Activated naive CD4-positive, alpha-beta T cell treated with anti-CD3 and anti-CD28 coated beads for 36 hours (primary cell): ENCODE measurements at regions not wholly inside any gene's neighbourhood (a gene's known extent, or its start where the extent isn't known, plus 50 kb on each side); places are given as distances from the start of the nearest gene placed in this dataset.
A peak's percentile ranks its signal among the peaks of the same experiment; 100 is the strongest.

Experiments used
- CTCF ChIA-PET: fragments of 350-600 bp; sonication (Branson Sonifier 250); formaldehyde crosslinking; loops from one replicate; lab custom pipeline; 2021; ENCODE audit warnings: antibody characterized with exemption; lab: Charles Lee
- DNase-seq: peaks from one replicate; pipeline ENCODE4 v3.0.0-alpha.2; 2020
- H3K27ac Mint-ChIP-seq: one replicate; pipeline ENCODE4 v1.8.0; 2021; ENCODE audit warnings: mild to moderate bottlenecking, mixed read lengths
- H3K27me3 Mint-ChIP-seq: one replicate; pipeline ENCODE4 v1.8.0; 2021; ENCODE audit warnings: low read depth, mixed read lengths
- H3K36me3 Mint-ChIP-seq: one replicate; pipeline ENCODE4 v1.8.0; 2021; ENCODE audit warnings: low read depth, mixed read lengths
- H3K4me1 Mint-ChIP-seq: one replicate; pipeline ENCODE4 v1.8.0; 2021; ENCODE audit warnings: low read depth, mixed read lengths
- H3K4me3 Mint-ChIP-seq: one replicate; pipeline ENCODE4 v1.8.0; 2021; ENCODE audit warnings: mild to moderate bottlenecking, moderate library complexity, mixed read lengths
- H3K9me3 Mint-ChIP-seq: one replicate; pipeline ENCODE4 v1.8.0; 2021; ENCODE audit warnings: mixed read lengths
- intact Hi-C: fragments of 100-400 bp; cut with micrococcal nuclease; formaldehyde crosslinking; loops from one replicate; pipeline ENCODE4 v1.15.1; 2023

- no peaks in the 10 kb centered on the region for H3K27me3 Mint-ChIP-seq
- intact Hi-C loops: no loop called here
- no peak overlapping the region for H3K4me3 Mint-ChIP-seq
- no peaks in the 10 kb centered on the region for H3K9me3 Mint-ChIP-seq
- H3K4me1 Mint-ChIP-seq: peaks cover 2% of the 10 kb centered on the region
- H3K36me3 Mint-ChIP-seq: no peaks in the 10 kb centered on the region
- CTCF ChIA-PET: interaction anchor here (0.6 to 1.9 kb wide), 12 partner anchors 9 to 98 kb away, joined by 3 to 6 read pairs (median 3); no protein-coding TSS in a partner anchor
- H3K27ac Mint-ChIP-seq: no peak overlapping the region
- peak; percentile 68 for DNase-seq
These were observed 184.8 kb upstream of the CIBAR2 start for GRCh38 chr16:85296859-85297660.

- H3K9me3 Mint-ChIP-seq: no peaks in the 10 kb centered on the region
- no peak overlapping the region for H3K27ac Mint-ChIP-seq
- no peaks in the 10 kb centered on the region for H3K36me3 Mint-ChIP-seq
- intact Hi-C loops: no loop called here
- CTCF ChIA-PET: interaction anchor here (0.8 to 1.9 kb wide), 11 partner anchors 8 to 99 kb away, joined by 3 to 6 read pairs (median 3); no protein-coding TSS in a partner anchor
- peaks cover 2% of the 10 kb centered on the region for H3K4me1 Mint-ChIP-seq
- no peaks in the 10 kb centered on the region for H3K27me3 Mint-ChIP-seq
- H3K4me3 Mint-ChIP-seq: no peak overlapping the region
- no peak for DNase-seq
These were observed 185.6 kb upstream of the CIBAR2 start for GRCh38 chr16:85297881-85298280.

- intact Hi-C loops: loop anchor here (5.0 kb wide), 1 partner anchor 72 kb away; no protein-coding TSS in a partner anchor
- Mint-ChIP-seq H3K36me3 (no peaks in the 10 kb centered on the region), H3K4me3 (no peak overlapping the region), H3K9me3 (no peaks in the 10 kb centered on the region), H3K27me3 (no peaks in the 10 kb centered on the region), H3K4me1 (peaks cover 16% of the 10 kb centered on the region), H3K27ac (no peak overlapping the region)
- CTCF ChIA-PET: interaction anchor here (0.7 to 0.9 kb wide), 2 partner anchors 48 to 606 kb away, joined by 3 read pairs; no protein-coding TSS in a partner anchor
- DNase-seq: no peak
These were observed 188.2 kb upstream of the CIBAR2 start for GRCh38 chr16:85300406-85300968.

- Mint-ChIP-seq H3K36me3 (no peaks in the 10 kb centered on the region), H3K27ac (no peak overlapping the region), H3K4me3 (no peak overlapping the region), H3K27me3 (no peaks in the 10 kb centered on the region), H3K4me1 (peaks cover 24% of the 10 kb centered on the region), H3K9me3 (no peaks in the 10 kb centered on the region)
- CTCF ChIA-PET: interaction anchor here (0.7 to 1.2 kb wide), 2 partner anchors 35 to 43 kb away, joined by 3 read pairs; no protein-coding TSS in a partner anchor
- intact Hi-C loops: loop anchor here (5.0 kb wide), 1 partner anchor 71 kb away; no protein-coding TSS in a partner anchor
- no peak for DNase-seq
These were observed 189.0 kb upstream of the CIBAR2 start for GRCh38 chr16:85301231-85301630.

GRCh38 chr16:85302018-85302847 is 190.0 kb upstream of the CIBAR2 start:
- Mint-ChIP-seq H3K27ac (no peak overlapping the region), H3K9me3 (no peaks in the 10 kb centered on the region), H3K4me3 (no peak overlapping the region), H3K27me3 (no peaks in the 10 kb centered on the region), H3K36me3 (no peaks in the 10 kb centered on the region), H3K4me1 (peaks cover 31% of the 10 kb centered on the region)
- CTCF ChIA-PET: interaction anchor here (0.7 to 1.2 kb wide), 2 partner anchors 34 to 44 kb away, joined by 3 read pairs; no protein-coding TSS in a partner anchor
- DNase-seq: no peak
- intact Hi-C loops: loop anchor here (2.0 to 5.0 kb wide), 3 partner anchors 70 to 127 kb away; no protein-coding TSS in a partner anchor

- no peaks in the 10 kb centered on the region for H3K27me3 Mint-ChIP-seq
- CTCF ChIA-PET: no interaction called here
- DNase-seq: no peak
- intact Hi-C loops: loop anchor here (1.0 to 5.0 kb wide), 4 partner anchors 27 to 126 kb away; no protein-coding TSS in a partner anchor
- H3K9me3 Mint-ChIP-seq: no peaks in the 10 kb centered on the region
- H3K36me3 Mint-ChIP-seq: no peaks in the 10 kb centered on the region
- H3K4me3 Mint-ChIP-seq: no peak overlapping the region
- no peak overlapping the region for H3K27ac Mint-ChIP-seq
- peaks cover 38% of the 10 kb centered on the region for H3K4me1 Mint-ChIP-seq
These were observed 190.6 kb upstream of the CIBAR2 start for GRCh38 chr16:85302848-85303353.

GRCh38 chr16:85303354-85303883 is 191.1 kb upstream of the CIBAR2 start:
- Mint-ChIP-seq H3K27me3 (no peaks in the 10 kb centered on the region), H3K9me3 (no peaks in the 10 kb centered on the region)

GRCh38 chr16:85304337-85304736 is 192.1 kb upstream of the CIBAR2 start:
- intact Hi-C loops: loop anchor here (5.0 kb wide), 1 partner anchor 68 kb away; no protein-coding TSS in a partner anchor
- no peaks in the 10 kb centered on the region for H3K36me3 Mint-ChIP-seq
- peaks cover 51% of the 10 kb centered on the region for H3K4me1 Mint-ChIP-seq
- H3K9me3 Mint-ChIP-seq: no peaks in the 10 kb centered on the region
- H3K27ac Mint-ChIP-seq: no peak overlapping the region
- peak overlapping the region; percentile 71 for H3K4me3 Mint-ChIP-seq
- H3K27me3 Mint-ChIP-seq: no peaks in the 10 kb centered on the region
- DNase-seq: no peak
- CTCF ChIA-PET: interaction anchor here (0.5 to 3.8 kb wide), 11 partner anchors 9 to 801 kb away, joined by 3 to 17 read pairs (median 3); no protein-coding TSS in a partner anchor

More at GRCh38 chr16:85303354-85303883, 191.1 kb upstream of the CIBAR2 start:
- Mint-ChIP-seq H3K4me3 (peak overlapping the region; percentile 71), H3K27ac (no peak overlapping the region), H3K36me3 (no peaks in the 10 kb centered on the region), H3K4me1 (peaks cover 43% of the 10 kb centered on the region)
- DNase-seq: peak; percentile 88
- CTCF ChIA-PET: interaction anchor here (1.5 to 3.8 kb wide), 3 partner anchors 27 to 188 kb away, joined by 5 to 17 read pairs (median 7); no protein-coding TSS in a partner anchor
- intact Hi-C loops: loop anchor here (1.0 to 5.0 kb wide), 4 partner anchors 27 to 125 kb away; no protein-coding TSS in a partner anchor

- H3K9me3 Mint-ChIP-seq: no peaks in the 10 kb centered on the region
- DNase-seq: peak; percentile 98
- H3K4me1 Mint-ChIP-seq: peaks cover 66% of the 10 kb centered on the region
- H3K27me3 Mint-ChIP-seq: no peaks in the 10 kb centered on the region
- peak overlapping the region; percentile 42 for H3K4me3 Mint-ChIP-seq
- CTCF ChIA-PET: interaction anchor here (0.6 to 3.8 kb wide), 7 partner anchors 9 to 191 kb away, joined by 3 to 17 read pairs (median 3); no protein-coding TSS in a partner anchor
- H3K36me3 Mint-ChIP-seq: no peaks in the 10 kb centered on the region
- peak overlapping the region; percentile 78 for H3K27ac Mint-ChIP-seq
- intact Hi-C loops: loop anchor here (1.0 to 5.0 kb wide), 4 partner anchors 249 to 591 kb away; partner anchors contain the start of gene IRF8
These were observed 194.0 kb upstream of the CIBAR2 start for GRCh38 chr16:85306071-85306792.

- Mint-ChIP-seq H3K36me3 (no peaks in the 10 kb centered on the region), H3K27ac (peak overlapping the region; percentile 78), H3K4me3 (no peak overlapping the region), H3K27me3 (no peaks in the 10 kb centered on the region), H3K4me1 (peaks cover 71% of the 10 kb centered on the region), H3K9me3 (no peaks in the 10 kb centered on the region)
- CTCF ChIA-PET: interaction anchor here (0.7 to 3.8 kb wide), 8 partner anchors 10 to 192 kb away, joined by 3 to 17 read pairs (median 4); no protein-coding TSS in a partner anchor
- intact Hi-C loops: loop anchor here (1.0 to 5.0 kb wide), 4 partner anchors 248 to 590 kb away; partner anchors contain the start of gene IRF8
- no peak for DNase-seq
These were observed 194.7 kb upstream of the CIBAR2 start for GRCh38 chr16:85306793-85307551.
